ENCODE measurements at regions not wholly inside any gene's neighbourhood (a gene's known extent, or its start where the extent isn't known, plus 50 kb on each side); places are given as distances from the start of the nearest gene placed in this dataset.
A peak's percentile ranks its signal among the peaks of the same experiment; 100 is the strongest.
"Not testable (repeated sequence)": the region's sequence is repeated elsewhere in the genome, so short reads cannot be mapped to it uniquely, and the experiment has no call there.

DNA sequence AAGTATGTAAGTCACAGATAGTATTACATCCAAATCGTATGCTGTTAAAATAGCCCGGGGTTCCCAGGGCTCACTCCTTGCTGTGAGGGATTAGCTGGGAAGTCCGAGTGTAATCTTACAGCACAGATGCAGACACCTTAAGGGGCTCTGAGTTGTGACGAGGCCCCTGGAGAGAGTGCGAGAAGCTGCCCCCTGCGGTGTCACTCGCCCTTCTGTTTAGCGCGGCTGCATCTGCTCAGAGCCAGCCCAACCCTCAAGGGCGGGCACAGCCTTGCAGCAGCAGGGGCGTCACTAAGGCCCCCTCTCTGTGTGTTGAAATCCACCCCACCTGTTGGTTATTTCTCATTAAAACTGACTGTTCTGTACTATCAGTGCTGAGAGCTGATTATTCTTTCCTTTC is 135.8 kb downstream of the LAT start:
- DNase-seq; in situ Hi-C loops (cut with MboI; ENCODE audit: low pct_unique_long_range_greater_than_20kb, low sequenced_read_pairs): not testable (repeated sequence)

DNA sequence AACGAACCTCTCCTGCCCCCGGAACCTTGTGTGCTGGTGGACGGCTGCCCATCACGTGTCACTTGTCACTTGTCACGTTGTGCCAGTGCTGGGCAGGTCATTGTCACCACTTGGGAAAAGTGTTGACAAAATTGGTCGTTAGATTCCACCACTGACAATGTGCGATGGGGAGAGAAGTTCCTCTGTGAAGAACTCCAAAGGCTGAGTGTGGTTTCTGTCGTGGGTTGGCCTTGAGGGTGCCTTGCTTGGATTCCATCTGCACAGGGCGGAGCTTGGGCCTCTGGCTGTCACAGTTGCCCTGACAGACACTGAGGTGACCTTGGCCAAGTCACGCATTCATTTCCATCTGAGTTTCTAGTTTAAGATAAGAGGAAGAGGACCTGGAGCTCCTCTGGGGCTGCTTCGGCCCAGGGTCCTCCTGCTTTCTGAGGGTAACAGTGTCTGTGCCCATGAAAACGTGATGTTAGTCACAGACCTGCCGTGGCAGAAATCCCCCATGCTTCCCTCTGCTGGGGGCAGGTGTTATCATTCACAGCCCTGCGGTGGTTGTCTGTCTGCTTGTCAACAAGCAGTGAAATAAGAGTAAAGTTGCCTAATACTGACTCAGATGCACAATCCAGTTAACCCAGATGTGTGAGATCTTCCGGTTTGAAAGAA is 133.6 kb downstream of the LAT start:
- in situ Hi-C loops (cut with MboI; ENCODE audit: low pct_unique_long_range_greater_than_20kb, low sequenced_read_pairs): not testable (repeated sequence)
- DNase-seq: peak; percentile 29

- DNase-seq: no peak
- in situ Hi-C loops (cut with MboI; ENCODE audit: low pct_unique_long_range_greater_than_20kb, low sequenced_read_pairs): no loop called here
Measured at GRCh38 chr16:29117631-29118030, 132.8 kb downstream of the LAT start.

- in situ Hi-C loops (cut with MboI; ENCODE audit: low pct_unique_long_range_greater_than_20kb, low sequenced_read_pairs): no loop called here
- DNase-seq: no peak
Measured at GRCh38 chr16:29116980-29117379, 132.1 kb downstream of the LAT start.

- DNase-seq; in situ Hi-C loops (cut with MboI; ENCODE audit: low pct_unique_long_range_greater_than_20kb, low sequenced_read_pairs): not testable (repeated sequence)
Measured at GRCh38 chr16:29116207-29116606, 131.4 kb downstream of the LAT start.

DNA sequence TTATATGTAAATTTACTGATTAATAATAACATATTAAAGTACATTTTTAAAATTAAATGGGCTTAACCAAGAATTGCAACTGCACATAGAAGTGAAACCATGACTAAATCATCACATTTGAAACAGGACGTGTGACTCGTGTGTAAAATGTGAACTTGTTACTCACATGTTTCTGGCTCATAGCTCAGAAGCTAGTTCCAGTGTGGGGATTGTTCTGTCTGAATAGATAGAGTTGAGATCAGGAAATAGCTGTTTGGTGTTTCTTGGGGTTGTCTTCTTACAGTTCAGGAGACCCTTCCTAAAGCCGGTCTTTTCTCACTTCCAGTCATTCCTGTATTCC is 130.9 kb downstream of the LAT start:
- DNase-seq; in situ Hi-C loops (cut with MboI; ENCODE audit: low pct_unique_long_range_greater_than_20kb, low sequenced_read_pairs): not testable (repeated sequence)

DNA sequence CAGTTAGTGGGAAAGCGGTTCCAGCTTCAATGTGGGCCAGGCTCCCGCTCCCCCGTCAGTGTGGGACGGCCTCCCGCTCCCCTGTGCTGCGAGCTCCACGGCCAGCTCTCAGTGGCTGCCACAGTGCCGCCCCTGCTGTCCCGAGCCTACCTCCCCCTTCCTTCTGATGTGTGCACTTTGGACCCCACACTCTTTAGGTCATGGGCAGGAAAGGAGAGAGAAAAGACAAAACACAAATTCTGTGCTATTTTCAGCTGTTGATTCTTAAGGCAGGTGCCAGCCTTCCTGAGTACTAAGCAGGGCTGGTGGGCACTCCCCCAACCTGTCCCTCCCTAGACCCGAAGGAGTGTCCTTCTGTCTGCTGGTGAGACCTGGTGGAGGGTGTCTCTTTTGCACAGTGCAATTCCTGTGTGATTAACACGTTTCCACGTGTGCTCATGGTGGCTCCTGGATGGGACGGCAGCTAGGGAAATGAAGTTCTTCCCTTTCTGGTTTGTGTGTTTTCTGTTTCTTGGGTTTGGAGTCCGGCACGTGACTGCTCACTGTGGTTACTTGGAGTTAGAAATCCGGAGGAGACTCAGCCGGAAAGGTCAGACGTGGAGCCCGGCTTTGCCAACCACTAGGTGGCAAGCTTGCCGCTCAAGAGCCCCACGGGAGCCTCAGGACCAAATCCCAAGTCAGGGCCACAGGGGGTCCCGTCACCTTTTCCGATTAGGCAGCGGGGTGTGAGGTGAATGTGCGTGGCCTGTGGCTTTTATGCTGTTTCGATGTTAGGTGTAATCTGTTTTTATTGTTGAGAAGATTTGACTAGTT is 130.3 kb downstream of the LAT start:
- in situ Hi-C loops (cut with MboI; ENCODE audit: low pct_unique_long_range_greater_than_20kb, low sequenced_read_pairs): not testable (repeated sequence)
- DNase-seq: peak; percentile 52

- in situ Hi-C loops (cut with MboI; ENCODE audit: low pct_unique_long_range_greater_than_20kb, low sequenced_read_pairs): no loop called here
Measured at GRCh38 chr16:29114574-29114973, 129.7 kb downstream of the LAT start.

DNA sequence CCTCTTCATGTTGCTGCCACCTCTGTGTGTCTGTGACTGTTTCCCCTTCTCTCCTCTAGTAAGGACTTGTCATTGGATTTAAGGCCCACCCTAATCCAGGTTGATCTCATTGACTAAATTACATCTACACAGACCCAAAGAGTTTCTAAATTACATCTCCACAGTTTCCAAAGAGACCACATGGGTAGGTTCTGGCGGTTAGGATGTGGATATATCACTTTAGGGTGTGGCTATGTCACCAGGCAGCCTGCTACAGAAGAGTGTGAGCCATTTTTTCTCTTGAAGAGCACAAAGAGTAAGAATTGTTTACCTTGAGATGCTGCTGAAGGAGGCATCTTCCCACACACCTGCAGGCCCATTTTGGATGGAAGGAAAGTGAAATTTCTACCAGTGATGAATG is 128.6 kb downstream of the LAT start:
- DNase-seq; in situ Hi-C loops (cut with MboI; ENCODE audit: low pct_unique_long_range_greater_than_20kb, low sequenced_read_pairs): not testable (repeated sequence)

More at GRCh38 chr16:29114574-29114973, 129.7 kb downstream of the LAT start:
- DNase-seq: no peak

GRCh38 chr16:29112755-29113347 is 128.0 kb downstream of the LAT start:
- in situ Hi-C loops (cut with MboI; ENCODE audit: low pct_unique_long_range_greater_than_20kb, low sequenced_read_pairs): no loop called here
- DNase-seq: no peak

DNA sequence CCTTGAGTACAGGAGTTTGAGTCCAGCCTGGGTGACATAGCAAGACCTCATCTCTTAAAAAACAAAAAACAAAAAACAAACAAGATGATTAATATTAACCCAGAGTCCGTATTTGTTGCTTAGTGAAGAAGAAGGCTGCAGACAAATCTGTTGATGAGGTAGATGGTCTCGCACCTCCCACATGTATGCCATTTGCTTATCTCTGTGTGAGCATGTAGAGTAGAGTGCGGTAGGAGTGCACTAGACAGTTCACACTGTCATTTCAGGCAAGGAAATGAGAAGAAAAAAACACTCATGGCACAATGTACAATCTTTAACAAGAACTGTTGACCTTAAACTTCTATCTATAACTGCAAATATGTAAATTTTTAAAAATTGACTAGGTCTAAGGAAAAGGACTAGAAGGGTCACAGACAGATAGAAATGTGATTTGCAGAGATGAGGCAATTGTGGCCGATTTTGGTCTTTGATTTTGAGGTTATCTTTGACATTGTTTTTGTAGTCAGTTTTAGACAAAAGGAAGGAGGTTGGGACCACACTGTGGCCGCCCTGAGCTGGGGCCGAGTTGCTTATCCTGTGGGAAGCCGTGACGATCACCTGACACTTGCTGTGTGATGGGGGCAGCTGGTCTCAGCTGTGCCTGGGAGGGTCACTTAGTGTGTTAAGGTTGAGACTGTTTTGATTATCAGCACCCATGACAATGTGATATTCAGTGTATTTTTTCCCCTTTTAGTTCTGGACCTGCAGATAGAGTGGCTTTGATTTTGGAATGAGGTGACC is 127.2 kb downstream of the LAT start:
- DNase-seq; in situ Hi-C loops (cut with MboI; ENCODE audit: low pct_unique_long_range_greater_than_20kb, low sequenced_read_pairs): not testable (repeated sequence)

DNA sequence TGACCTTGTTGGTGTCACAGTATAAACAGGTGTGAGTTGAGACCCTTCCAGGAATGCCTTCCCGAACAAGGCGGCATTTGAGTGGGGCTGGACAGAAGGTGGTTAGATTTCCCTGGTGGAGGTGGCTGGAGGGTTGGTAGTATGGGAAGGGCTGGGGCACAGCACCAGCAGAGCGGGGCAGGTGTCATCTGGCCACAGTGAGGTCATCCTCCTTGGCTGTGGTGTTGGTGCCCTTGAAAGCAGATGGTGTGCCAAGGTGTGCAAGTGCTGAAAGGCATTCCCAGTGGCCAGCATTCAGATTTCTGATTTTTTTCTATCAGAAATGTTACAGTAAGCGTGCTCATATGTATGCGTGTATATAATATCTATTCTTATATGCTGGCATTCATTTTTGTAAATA is 126.6 kb downstream of the LAT start:
- in situ Hi-C loops (cut with MboI; ENCODE audit: low pct_unique_long_range_greater_than_20kb, low sequenced_read_pairs): no loop called here
- no peak for DNase-seq

GRCh38 chr16:29108625-29109169 is 123.8 kb downstream of the LAT start:
- in situ Hi-C loops (cut with MboI; ENCODE audit: low pct_unique_long_range_greater_than_20kb, low sequenced_read_pairs); DNase-seq: not testable (repeated sequence)

DNA sequence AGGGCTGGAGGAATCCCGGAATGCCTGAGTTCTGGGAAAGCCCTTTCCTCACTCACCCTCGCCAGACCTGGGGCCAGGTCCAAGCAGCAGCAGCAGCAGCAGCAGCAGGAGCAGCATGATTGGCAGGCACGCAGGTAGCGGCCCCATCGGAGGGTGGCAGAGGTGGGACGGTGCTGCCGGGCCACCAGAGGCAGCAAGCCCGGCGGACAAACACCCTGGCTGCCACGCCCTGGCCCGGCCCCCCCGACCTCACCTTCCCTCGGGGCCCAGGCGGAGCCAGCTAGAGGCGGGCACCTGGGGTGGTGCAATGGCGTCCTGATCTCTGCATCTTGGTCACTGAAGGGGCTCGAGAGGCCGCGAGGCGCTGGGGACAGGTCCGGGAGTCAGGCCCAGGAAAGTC is 122.4 kb downstream of the LAT start:
- in situ Hi-C loops (cut with MboI; ENCODE audit: low pct_unique_long_range_greater_than_20kb, low sequenced_read_pairs): no loop called here
- no peak for DNase-seq

DNA sequence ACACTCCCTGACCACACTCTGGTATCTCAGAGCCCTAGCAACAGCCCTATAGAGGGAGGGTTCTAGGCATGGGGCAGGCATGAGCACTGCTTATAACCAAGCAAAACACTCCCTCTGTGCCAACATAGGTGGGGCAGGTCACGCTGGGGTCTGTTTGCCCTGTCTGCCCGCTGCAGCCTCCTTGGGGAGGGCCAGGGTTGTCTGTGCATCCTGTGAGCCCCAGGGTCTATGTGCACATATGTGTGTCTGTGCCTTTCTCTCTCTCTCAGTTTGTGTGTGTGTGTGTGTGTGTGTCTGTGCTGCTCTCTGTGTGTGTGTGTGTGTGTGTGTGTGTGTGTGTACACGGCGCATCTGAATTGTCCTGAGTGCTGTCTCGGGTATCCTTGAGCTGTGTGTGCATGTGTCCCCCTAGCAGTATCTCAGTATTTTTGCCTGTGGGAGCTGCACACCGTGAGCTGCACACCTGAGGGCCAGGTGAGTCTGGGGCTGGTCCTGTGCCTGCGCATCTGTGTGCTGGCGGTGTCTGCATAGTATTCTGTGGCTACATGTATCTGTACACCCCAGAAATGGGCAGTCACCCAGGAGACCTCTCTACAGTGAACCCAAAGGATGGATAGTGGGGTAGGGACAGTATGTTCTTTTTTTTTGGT is 121.5 kb downstream of the LAT start:
- in situ Hi-C loops (cut with MboI; ENCODE audit: low pct_unique_long_range_greater_than_20kb, low sequenced_read_pairs); DNase-seq: not testable (repeated sequence)

GRCh38 chr16:29104600-29104999 is 119.7 kb downstream of the LAT start:
- DNase-seq; in situ Hi-C loops (cut with MboI; ENCODE audit: low pct_unique_long_range_greater_than_20kb, low sequenced_read_pairs): not testable (repeated sequence)

GRCh38 chr16:29097965-29098364 is 113.1 kb downstream of the LAT start:
- DNase-seq; in situ Hi-C loops (cut with MboI; ENCODE audit: low pct_unique_long_range_greater_than_20kb, low sequenced_read_pairs): not testable (repeated sequence)

DNA sequence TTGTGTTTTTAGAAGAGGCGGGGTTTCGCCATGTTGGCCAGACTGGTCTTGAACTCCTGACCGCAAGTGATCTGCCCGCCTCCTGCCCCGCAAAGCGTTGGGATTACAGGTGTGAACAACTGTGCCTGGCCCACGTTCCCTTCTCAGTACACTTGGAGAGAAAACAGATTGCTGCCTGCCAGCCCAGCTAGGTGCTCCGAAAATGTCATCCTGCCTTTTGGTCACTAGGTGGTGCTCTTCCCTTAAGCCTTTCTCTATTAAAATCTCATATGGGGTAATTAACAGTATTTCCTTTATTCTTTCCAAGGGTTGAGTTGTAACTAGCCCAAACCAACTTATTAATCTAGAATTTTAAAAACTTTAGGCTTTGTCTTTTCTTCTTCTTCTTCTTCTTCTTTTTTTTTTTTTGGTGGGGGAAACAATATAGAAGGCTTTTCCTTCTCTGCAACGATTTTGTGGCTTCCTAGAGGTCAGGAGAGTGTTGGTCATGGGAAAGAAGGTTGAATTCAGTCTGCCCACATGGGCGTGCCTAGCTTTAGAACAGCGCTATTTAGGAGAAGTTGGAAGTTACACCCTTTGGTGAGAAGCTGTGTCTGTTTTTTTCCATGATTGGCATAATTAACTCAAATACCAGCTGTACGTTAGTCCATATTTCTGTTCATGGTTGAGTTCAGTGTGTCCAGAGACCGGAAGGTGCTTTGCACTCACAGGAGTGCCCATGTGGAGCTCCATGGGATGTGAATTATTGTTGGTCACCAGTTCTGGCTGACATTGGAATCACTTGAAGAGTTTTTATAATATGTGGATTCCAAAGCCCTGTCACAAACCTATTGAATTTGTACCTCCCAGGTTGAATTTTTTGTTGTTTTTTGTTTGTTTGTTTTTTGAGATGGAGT is 110.1 kb downstream of the LAT start:
- DNase-seq; in situ Hi-C loops (cut with MboI; ENCODE audit: low pct_unique_long_range_greater_than_20kb, low sequenced_read_pairs): not testable (repeated sequence)
